ENCODE measurements at regions not wholly inside any gene's neighbourhood (a gene's known extent, or its start where the extent isn't known, plus 50 kb on each side); places are given as distances from the start of the nearest gene placed in this dataset.
"Not testable (repeated sequence)": the region's sequence is repeated elsewhere in the genome, so short reads cannot be mapped to it uniquely, and the experiment has no call there.

GRCh38 chr5:52015760-52016159 is 632.5 kb downstream of the ISL1 start:
- Histone ChIP-seq H3K4me3 (no peak overlapping the region), H3K4me1 (no peaks in the 10 kb centered on the region), H3K27ac (no peak overlapping the region), H3K36me3 (no peaks in the 10 kb centered on the region), H3K27me3 (no peaks in the 10 kb centered on the region), H3K9me3 (no peaks in the 10 kb centered on the region)
- intact Hi-C loops (cut with DNase I), result no loop called here
- DNase-seq, result no peak
- WGBS, 2 donors, result 42 to 54% methylated on average over 5 of the region's 5 CpGs
- no peak for TF ChIP-seq CTCF (IDR thresholded peaks at IDR 0.05)
- peak in 1 of 8 donors; percentile 74 for ATAC-seq

DNA sequence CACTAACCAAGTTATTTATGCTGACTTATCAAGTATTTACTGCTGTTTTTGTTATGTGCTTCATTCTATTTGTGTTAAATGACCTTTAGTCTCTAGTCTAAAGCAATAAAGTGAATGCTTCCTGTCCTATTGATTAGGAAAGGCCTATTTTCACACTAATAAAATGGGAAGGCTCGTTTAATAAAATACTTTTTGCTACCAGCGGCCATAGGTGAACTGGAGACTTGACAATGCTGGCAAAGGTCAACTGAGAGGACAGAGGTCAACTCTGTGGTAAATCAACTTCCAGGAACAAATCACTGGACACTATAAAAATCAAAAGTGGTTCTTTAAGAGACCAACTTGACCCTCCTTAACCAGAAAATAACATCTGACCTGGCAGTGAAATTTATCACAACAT is 634.3 kb downstream of the ISL1 start:
- ATAC-seq (no peak), DNase-seq (no peak)
- Histone ChIP-seq H3K27me3 (no peaks in the 10 kb centered on the region), H3K4me3 (no peak overlapping the region), H3K27ac (no peak overlapping the region), H3K36me3 (no peaks in the 10 kb centered on the region), H3K9me3 (no peaks in the 10 kb centered on the region), H3K4me1 (no peaks in the 10 kb centered on the region)
- intact Hi-C loops (cut with DNase I), result no loop called here
- WGBS, 2 donors, result 61 to 70% methylated on average over 2 of the region's 2 CpGs
- no peak for TF ChIP-seq CTCF (IDR thresholded peaks at IDR 0.05)

DNA sequence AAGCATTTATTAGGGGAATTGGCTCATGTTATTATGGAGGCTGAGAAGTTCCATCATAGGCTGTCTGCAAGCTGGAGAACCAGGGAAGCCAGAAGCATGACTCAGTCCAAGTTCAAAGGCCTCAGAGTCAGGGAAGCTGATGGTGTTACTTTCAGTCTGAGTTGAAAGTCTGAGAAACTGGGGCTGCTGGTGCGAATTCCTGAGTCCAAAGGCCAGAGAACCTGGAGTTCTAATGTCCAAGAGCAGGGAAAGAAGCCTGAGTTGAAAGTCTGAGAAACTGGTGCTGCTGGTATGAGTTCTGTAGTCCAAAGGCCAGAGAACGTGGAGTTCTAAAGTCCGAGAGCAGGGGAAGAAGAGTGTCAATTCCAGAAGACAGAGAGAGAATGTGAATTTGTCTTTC is 641.1 kb downstream of the ISL1 start:
- Histone ChIP-seq H3K27ac (no peak overlapping the region), H3K4me3 (no peak overlapping the region), H3K4me1 (no peaks in the 10 kb centered on the region), H3K27me3 (no peaks in the 10 kb centered on the region), H3K36me3 (no peaks in the 10 kb centered on the region), H3K9me3 (no peaks in the 10 kb centered on the region)
- intact Hi-C loops (cut with DNase I), result no loop called here
- 90% methylated on average over 3 of the region's 3 CpGs for WGBS, 2 donors
- ATAC-seq, result no peak
- no peak for DNase-seq
- TF ChIP-seq CTCF (IDR thresholded peaks at IDR 0.05), result no peak

- intact Hi-C loops (cut with DNase I); H3K4me1 ChIP-seq; DNase-seq; H3K36me3 ChIP-seq; H3K4me3 ChIP-seq; H3K27me3 ChIP-seq; H3K9me3 ChIP-seq; H3K27ac ChIP-seq; ATAC-seq: not testable (repeated sequence)
- WGBS, 2 donors, result 95 to 97% methylated on average over 7 of the region's 7 CpGs
Measured at GRCh38 chr5:52029836-52030235, 646.6 kb downstream of the ISL1 start.

DNA sequence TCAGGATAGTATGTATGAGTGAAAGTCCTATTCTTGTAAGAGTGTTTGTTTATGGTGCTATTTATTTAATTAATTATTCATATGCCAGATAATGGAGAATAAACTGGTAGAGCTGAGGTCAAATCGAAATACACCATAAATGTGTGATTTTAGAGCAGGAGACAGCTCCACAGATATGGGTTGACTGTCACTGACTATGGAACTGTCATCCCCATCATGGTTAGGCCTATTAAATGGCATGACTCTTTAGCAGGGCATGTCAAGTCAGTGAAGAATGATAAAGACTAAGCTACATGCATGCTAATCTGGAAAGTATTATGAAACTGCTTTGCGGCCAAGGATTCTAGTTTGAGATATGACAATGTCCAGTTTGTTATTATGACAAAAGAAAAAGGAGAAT is 658.6 kb downstream of the ISL1 start:
- no peaks in the 10 kb centered on the region for H3K9me3 ChIP-seq
- intact Hi-C loops (cut with DNase I), result no loop called here
- no peaks in the 10 kb centered on the region for H3K36me3 ChIP-seq
- H3K27me3 ChIP-seq, result no peaks in the 10 kb centered on the region
- ATAC-seq, result no peak
- H3K4me1 ChIP-seq, result no peaks in the 10 kb centered on the region
- TF ChIP-seq CTCF (IDR thresholded peaks at IDR 0.05), result no peak
- WGBS, 2 donors, result 75 to 79% methylated on average over 2 of the region's 2 CpGs
- no peak overlapping the region for H3K27ac ChIP-seq
- no peak for DNase-seq
- H3K4me3 ChIP-seq, result no peak overlapping the region

All from heart right ventricle (tissue), 16 donors.